ENCODE measurements at regions not wholly inside any gene's neighbourhood (a gene's known extent, or its start where the extent isn't known, plus 50 kb on each side); places are given as distances from the start of the nearest gene placed in this dataset.

GRCh38 chr20:11252447-11252846, 578.6 kb upstream of the JAG1 start:
- no peaks in the 10 kb centered on the region for H3K9me2 ChIP-seq
- H3K79me2 ChIP-seq (ENCODE audit: insufficient read depth): no peaks in the 10 kb centered on the region
- H4K20me1 ChIP-seq (ENCODE audit: insufficient read depth): no peaks in the 10 kb centered on the region
- no peak overlapping the region for H3K27ac ChIP-seq (ENCODE audit: low read depth in 2 of 2, low read length in 1 of 2)
- H3K36me3 ChIP-seq (replicated peaks in 1 of 2; ENCODE audit: control insufficient read depth in 1 of 2, insufficient read depth in 2 of 2, low read length in 1 of 2): no peaks in the 10 kb centered on the region
- H2AFZ ChIP-seq (ENCODE audit: low read depth): no peak overlapping the region
- H3F3A ChIP-seq (replicated peaks; ENCODE audit: insufficient read depth): no peaks in the 10 kb centered on the region
- no peaks in the 10 kb centered on the region for H3K4me1 ChIP-seq (ENCODE audit: control insufficient read depth in 1 of 2, insufficient read depth in 2 of 2, low read depth in 1 of 2, low read length in 1 of 2)
- peaks cover 9% of the 10 kb centered on the region; the same call in 1 of the 2 replicates for H3K9me3 ChIP-seq
- no peaks in the 10 kb centered on the region for H3K27me3 ChIP-seq (ENCODE audit: insufficient read depth)
- no peak for DNase-seq
- no peak overlapping the region for H3K4me3 ChIP-seq (ENCODE audit: low read depth in 2 of 2, low read length in 1 of 2)
- CTCF ChIA-PET: no interaction called here
- no peak for TF ChIP-seq GATA2 (CRISPR knock-in tag; IDR thresholded peaks at IDR 0.05)
- TF ChIP-seq IRF3 (IDR thresholded peaks at IDR 0.05; ENCODE audit: low read depth, low read length): no peak
- no peak for TF ChIP-seq TEAD4 (IDR thresholded peaks at IDR 0.05; ENCODE audit: borderline replicate concordance, insufficient read depth)
- no peak for TF ChIP-seq ELF1 (IDR thresholded peaks at IDR 0.05)
- TF ChIP-seq POLR2AphosphoS5 (IDR thresholded peaks at IDR 0.05; ENCODE audit: low read depth, low read length): no peak
- TF ChIP-seq USF2 (IDR thresholded peaks at IDR 0.05; ENCODE audit: borderline replicate concordance, low read depth, low read length): no peak
- no peak for TF ChIP-seq RXRA (IDR thresholded peaks at IDR 0.05; ENCODE audit: borderline replicate concordance, low read depth)
- no peak for TF ChIP-seq YY1 (IDR thresholded peaks at IDR 0.05; ENCODE audit: low read depth)
- TF ChIP-seq TCF12 (IDR thresholded peaks at IDR 0.05): no peak
- TF ChIP-seq CTCF (IDR thresholded peaks at IDR 0.05): no peak
- no peak for TF ChIP-seq SMC3 (IDR thresholded peaks at IDR 0.05; ENCODE audit: low read depth, low read length)
- TF ChIP-seq SIN3A (IDR thresholded peaks at IDR 0.05; ENCODE audit: borderline replicate concordance, low read depth, low read length): no peak
- no peak for TF ChIP-seq RFX5 (IDR thresholded peaks at IDR 0.05; ENCODE audit: low read length)
- no peak for TF ChIP-seq CHD2 (IDR thresholded peaks at IDR 0.05; ENCODE audit: low read length, partially characterized antibody)
- no peak for TF ChIP-seq RCOR1 (IDR thresholded peaks at IDR 0.05; ENCODE audit: low read length)
- TF ChIP-seq EP300 (IDR thresholded peaks at IDR 0.05; ENCODE audit: borderline replicate concordance in 1 of 2, low read depth in 1 of 2, low read length in 1 of 2): no peak
- no peak for TF ChIP-seq REST (IDR thresholded peaks at IDR 0.05; ENCODE audit: low read depth, low read length)
- no peak overlapping the region for H3K9ac ChIP-seq
- 70% methylated on average over 1 of the region's 1 CpG for WGBS (ENCODE audit: low lambda C conversion rate)
- POLR2A ChIA-PET: no interaction called here
- H3K4me2 ChIP-seq: no peak overlapping the region
